PC-9 (cell line): ENCODE measurements at regions not wholly inside any gene's neighbourhood (a gene's known extent, or its start where the extent isn't known, plus 50 kb on each side); places are given as distances from the start of the nearest gene placed in this dataset.

ENCODE experiments used
- EZH2 ChIP-seq: fragments of 200-600 bp; sonication (generic); IDR thresholded peaks from 2 replicates; pipeline ENCODE4 v1.8.0; 2017; ENCODE audit warnings: antibody characterized with exemption, low read depth
- TF ChIP-seq, protein P1 (sequence below): fragments of 200-600 bp; sonication (generic); conservative IDR thresholded peaks from 2 replicates; pipeline ENCODE4 v1.6.1; 2017; ENCODE audit warnings: mixed run types, antibody characterized with exemption, mild to moderate bottlenecking, moderate library complexity

DNA sequence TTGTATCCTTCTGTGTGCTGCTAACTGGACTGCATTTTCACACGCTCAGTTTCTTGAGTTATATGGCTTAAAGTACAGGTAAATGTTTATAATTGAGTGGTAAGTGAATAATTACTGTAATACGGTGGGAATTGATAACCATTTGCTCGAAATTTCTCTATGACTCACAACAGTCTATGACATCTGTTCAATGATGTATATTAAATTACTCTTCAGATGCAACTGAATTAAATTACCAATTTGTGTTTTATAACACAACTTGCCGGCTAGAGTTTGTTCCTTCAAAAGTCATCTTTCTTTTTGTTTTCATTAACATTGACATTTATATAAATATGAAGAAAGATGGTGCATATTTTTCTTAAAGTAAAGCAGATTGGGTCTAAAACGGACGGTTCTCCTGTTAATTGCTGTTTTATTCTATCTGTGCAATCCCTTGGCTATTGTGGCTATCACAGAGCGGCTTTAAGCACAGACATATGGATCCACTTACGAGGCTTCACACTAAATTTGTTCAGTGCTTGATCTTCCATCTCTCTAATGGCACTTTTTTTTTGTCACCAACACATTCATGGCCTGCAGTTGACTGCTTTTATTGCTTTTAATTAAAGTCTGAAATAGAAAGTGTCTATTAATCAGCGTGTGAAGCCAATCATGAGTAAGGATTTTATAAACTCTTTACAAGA is 1291.6 kb upstream of the SLC10A2 start:
- no peak for TF ChIP-seq EZH2
- TF ChIP-seq, protein P1, sequence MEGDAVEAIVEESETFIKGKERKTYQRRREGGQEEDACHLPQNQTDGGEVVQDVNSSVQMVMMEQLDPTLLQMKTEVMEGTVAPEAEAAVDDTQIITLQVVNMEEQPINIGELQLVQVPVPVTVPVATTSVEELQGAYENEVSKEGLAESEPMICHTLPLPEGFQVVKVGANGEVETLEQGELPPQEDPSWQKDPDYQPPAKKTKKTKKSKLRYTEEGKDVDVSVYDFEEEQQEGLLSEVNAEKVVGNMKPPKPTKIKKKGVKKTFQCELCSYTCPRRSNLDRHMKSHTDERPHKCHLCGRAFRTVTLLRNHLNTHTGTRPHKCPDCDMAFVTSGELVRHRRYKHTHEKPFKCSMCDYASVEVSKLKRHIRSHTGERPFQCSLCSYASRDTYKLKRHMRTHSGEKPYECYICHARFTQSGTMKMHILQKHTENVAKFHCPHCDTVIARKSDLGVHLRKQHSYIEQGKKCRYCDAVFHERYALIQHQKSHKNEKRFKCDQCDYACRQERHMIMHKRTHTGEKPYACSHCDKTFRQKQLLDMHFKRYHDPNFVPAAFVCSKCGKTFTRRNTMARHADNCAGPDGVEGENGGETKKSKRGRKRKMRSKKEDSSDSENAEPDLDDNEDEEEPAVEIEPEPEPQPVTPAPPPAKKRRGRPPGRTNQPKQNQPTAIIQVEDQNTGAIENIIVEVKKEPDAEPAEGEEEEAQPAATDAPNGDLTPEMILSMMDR, result no peak
